CD4-positive, alpha-beta T cell (primary cell): ENCODE measurements at regions not wholly inside any gene's neighbourhood (a gene's known extent, or its start where the extent isn't known, plus 50 kb on each side); places are given as distances from the start of the nearest gene placed in this dataset.

Experiments used
- ATAC-seq: fragments of 200-7000 bp; cut with Tn5 transposase; one replicate; pipeline ENCODE4 v1.10.0; 2022; ENCODE audit warnings: mild to moderate bottlenecking; ENCODE audit not compliant: poor library complexity
- CTCF ChIA-PET: fragments of 350-600 bp; sonication (Branson Sonifier 250); formaldehyde crosslinking; loops from one replicate; lab custom pipeline; 2021; ENCODE audit warnings: antibody characterized with exemption, inconsistent platforms; lab: Charles Lee
- POLR2A ChIA-PET: fragments of 350-600 bp; sonication (Branson Sonifier 250); formaldehyde crosslinking; loops from one replicate; lab custom pipeline; 2021; ENCODE audit warnings: antibody characterized with exemption, inconsistent platforms; lab: Charles Lee
- DNase-seq, 14 experiments: peaks; one replicate each; pipeline ENCODE4 v3.0.0-alpha.2; 2013 to 2020; ENCODE audit warnings: mixed read lengths in 2 of 14
- H3K27ac ChIP-seq, 2 donors: one replicate each; pipeline versions ENCODE4 v1.5.1 to v1.7.0; 2013; ENCODE audit warnings: low read length in 2 of 2, low read depth in 1 of 2, mild to moderate bottlenecking in 1 of 2
- H3K27me3 ChIP-seq, 2 experiments: 1 replicate in 1 of 2; 2 replicates in 1 of 2; pipeline versions ENCODE4 v1.6.1 to v1.7.0; 2013; ENCODE audit warnings: low read length in 2 of 2, control low read depth in 1 of 2, mild to moderate bottlenecking in 1 of 2, moderate library complexity in 1 of 2; ENCODE audit not compliant: insufficient read depth in 2 of 2, control insufficient read depth in 1 of 2
- H3K36me3 ChIP-seq: one replicate; pipeline ENCODE4 v1.6.1; 2013; ENCODE audit warnings: low read length, control low read depth; ENCODE audit not compliant: insufficient read depth
- H3K4me1 ChIP-seq: one replicate; pipeline ENCODE4 v1.6.1; 2013; ENCODE audit warnings: low read length, control low read depth; ENCODE audit not compliant: insufficient read depth
- H3K4me3 ChIP-seq: one replicate; pipeline ENCODE4 v1.5.1; 2013; ENCODE audit warnings: mild to moderate bottlenecking, low read length, moderate library complexity
- H3K9me3 ChIP-seq, 2 experiments: 1 replicate in 1 of 2; 2 replicates in 1 of 2; pipeline versions ENCODE4 v1.6.1 to v1.7.0; 2013; ENCODE audit warnings: low read length in 2 of 2, mild to moderate bottlenecking in 2 of 2, control low read depth in 1 of 2, moderate library complexity in 1 of 2; ENCODE audit not compliant: control insufficient read depth in 1 of 2, insufficient read depth in 1 of 2
- H3K27ac Mint-ChIP-seq: one replicate; pipeline ENCODE4 v1.8.0; 2020; ENCODE audit warnings: mixed read lengths
- H3K27me3 Mint-ChIP-seq: one replicate; pipeline ENCODE4 v1.8.0; 2021; ENCODE audit warnings: mixed read lengths
- H3K36me3 Mint-ChIP-seq: one replicate; pipeline ENCODE4 v1.8.0; 2021; ENCODE audit warnings: low read depth, mixed read lengths
- H3K4me1 Mint-ChIP-seq: one replicate; pipeline ENCODE4 v1.8.0; 2021; ENCODE audit warnings: low read depth, mixed read lengths
- H3K4me3 Mint-ChIP-seq: one replicate; pipeline ENCODE4 v1.8.0; 2020; ENCODE audit warnings: mild to moderate bottlenecking, mixed read lengths
- H3K9me3 Mint-ChIP-seq: one replicate; pipeline ENCODE4 v1.8.0; 2020; ENCODE audit warnings: mixed read lengths
- intact Hi-C, 2 experiments: fragments of 100-400 bp; cut with DNase I in 1 of 2; cut with micrococcal nuclease in 1 of 2; formaldehyde crosslinking; loops; one replicate each; pipeline versions ENCODE4 v1.15.1 to v1.9.0; 2023 to 2025; cut with DNase I, micrococcal nuclease
- TF ChIP-seq, protein P1 (sequence below): fragments of 200-600 bp; IDR thresholded peaks from one replicate; pipeline ENCODE4 v1.8.0; 2022; ENCODE audit warnings: antibody characterized with exemption, mild to moderate bottlenecking

DNA sequence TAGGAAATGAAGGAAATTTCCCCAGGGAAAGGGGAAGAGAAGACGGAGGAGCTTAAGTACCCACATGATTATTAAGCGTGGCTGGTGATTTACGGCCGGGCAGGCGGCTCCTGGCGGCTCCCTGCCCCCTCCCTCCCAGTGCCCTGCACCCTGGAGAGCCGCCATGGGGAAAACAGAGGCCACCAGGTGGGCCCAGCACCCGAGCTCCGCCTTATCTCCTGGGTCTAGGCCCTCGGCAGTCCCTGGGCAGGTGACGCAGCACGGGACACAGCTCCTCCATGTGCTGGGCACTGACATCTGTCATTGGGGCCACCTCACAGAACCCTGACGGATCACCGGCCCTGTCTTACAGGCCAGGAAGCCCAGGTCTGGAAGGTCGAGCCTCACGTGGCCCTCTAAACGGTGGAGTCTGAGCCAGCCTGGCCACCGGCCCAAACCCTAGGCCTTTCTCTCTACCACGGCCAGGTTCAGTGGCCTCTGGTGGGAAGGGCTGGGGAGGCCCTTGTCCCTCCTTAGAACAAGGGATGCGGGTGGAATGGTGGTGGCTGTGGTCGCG is 60.2 kb upstream of the PPARA start:
- Histone ChIP-seq H3K4me1 (no peaks in the 10 kb centered on the region), H3K27ac (no peak overlapping the region), H3K9me3 (no peaks in the 10 kb centered on the region), H3K27me3 (no peaks in the 10 kb centered on the region), H3K4me3 (no peak overlapping the region), H3K36me3 (peaks cover 12% of the 10 kb centered on the region)
- TF ChIP-seq, protein P1, sequence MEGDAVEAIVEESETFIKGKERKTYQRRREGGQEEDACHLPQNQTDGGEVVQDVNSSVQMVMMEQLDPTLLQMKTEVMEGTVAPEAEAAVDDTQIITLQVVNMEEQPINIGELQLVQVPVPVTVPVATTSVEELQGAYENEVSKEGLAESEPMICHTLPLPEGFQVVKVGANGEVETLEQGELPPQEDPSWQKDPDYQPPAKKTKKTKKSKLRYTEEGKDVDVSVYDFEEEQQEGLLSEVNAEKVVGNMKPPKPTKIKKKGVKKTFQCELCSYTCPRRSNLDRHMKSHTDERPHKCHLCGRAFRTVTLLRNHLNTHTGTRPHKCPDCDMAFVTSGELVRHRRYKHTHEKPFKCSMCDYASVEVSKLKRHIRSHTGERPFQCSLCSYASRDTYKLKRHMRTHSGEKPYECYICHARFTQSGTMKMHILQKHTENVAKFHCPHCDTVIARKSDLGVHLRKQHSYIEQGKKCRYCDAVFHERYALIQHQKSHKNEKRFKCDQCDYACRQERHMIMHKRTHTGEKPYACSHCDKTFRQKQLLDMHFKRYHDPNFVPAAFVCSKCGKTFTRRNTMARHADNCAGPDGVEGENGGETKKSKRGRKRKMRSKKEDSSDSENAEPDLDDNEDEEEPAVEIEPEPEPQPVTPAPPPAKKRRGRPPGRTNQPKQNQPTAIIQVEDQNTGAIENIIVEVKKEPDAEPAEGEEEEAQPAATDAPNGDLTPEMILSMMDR, result no peak
- intact Hi-C loops, result no loop called here
- no peak for ATAC-seq
- DNase-seq, result no peak
- Mint-ChIP-seq H3K27me3 (no peaks in the 10 kb centered on the region), H3K27ac (no peak overlapping the region), H3K36me3 (peaks cover 6% of the 10 kb centered on the region), H3K4me3 (no peak overlapping the region), H3K4me1 (no peaks in the 10 kb centered on the region), H3K9me3 (no peaks in the 10 kb centered on the region)
- ChIA-PET CTCF (interaction anchor here (0.7 kb wide), 1 partner anchor 77 kb away, joined by 3 read pairs; no protein-coding TSS in a partner anchor), POLR2A (no interaction called here)

DNA sequence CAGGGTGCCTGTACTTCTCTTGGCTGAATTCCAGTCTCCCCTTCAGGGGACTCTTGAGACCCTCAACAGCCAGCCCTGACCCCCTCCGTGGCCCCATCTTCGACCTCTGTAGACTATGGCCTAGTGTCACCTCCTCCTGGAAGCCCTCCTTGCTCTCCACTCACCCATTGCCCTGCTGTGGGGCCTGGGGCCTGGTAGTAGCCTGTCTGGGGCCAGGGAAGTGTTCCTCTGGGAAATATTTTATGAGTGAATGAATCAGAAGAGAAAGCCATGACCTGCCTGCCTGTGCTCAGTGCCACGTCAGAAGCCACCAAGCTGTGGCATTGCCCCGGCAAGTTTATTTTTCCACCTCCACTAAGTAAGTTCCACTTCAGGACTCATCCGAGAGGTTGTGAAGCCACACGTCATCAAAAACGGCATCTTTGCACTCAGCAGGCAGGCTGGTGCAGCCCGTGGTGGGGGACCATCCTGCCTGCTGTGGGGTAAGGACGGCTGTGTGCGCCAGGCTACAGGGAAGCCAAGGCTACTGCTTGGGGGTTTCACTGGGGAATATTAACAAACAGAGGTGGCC is 59.6 kb upstream of the PPARA start:
- DNase-seq, result no peak
- CTCF ChIA-PET, result no interaction called here
- no peaks in the 10 kb centered on the region for H3K9me3 Mint-ChIP-seq
- no peaks in the 10 kb centered on the region for H3K4me1 Mint-ChIP-seq
- H3K4me3 Mint-ChIP-seq, result no peak overlapping the region
- peaks cover 6% of the 10 kb centered on the region for H3K36me3 Mint-ChIP-seq
- no peak overlapping the region for H3K27ac Mint-ChIP-seq
- H3K4me3 ChIP-seq, result no peak overlapping the region
- H3K36me3 ChIP-seq, result peaks cover 12% of the 10 kb centered on the region
- intact Hi-C loops, result no loop called here
- POLR2A ChIA-PET, result no interaction called here
- no peak for ATAC-seq
- no peak overlapping the region for H3K27ac ChIP-seq
- TF ChIP-seq, protein P1, result no peak
- H3K9me3 ChIP-seq, result no peaks in the 10 kb centered on the region
- H3K27me3 ChIP-seq, result no peaks in the 10 kb centered on the region
- no peaks in the 10 kb centered on the region for H3K27me3 Mint-ChIP-seq
- H3K4me1 ChIP-seq, result no peaks in the 10 kb centered on the region

DNA sequence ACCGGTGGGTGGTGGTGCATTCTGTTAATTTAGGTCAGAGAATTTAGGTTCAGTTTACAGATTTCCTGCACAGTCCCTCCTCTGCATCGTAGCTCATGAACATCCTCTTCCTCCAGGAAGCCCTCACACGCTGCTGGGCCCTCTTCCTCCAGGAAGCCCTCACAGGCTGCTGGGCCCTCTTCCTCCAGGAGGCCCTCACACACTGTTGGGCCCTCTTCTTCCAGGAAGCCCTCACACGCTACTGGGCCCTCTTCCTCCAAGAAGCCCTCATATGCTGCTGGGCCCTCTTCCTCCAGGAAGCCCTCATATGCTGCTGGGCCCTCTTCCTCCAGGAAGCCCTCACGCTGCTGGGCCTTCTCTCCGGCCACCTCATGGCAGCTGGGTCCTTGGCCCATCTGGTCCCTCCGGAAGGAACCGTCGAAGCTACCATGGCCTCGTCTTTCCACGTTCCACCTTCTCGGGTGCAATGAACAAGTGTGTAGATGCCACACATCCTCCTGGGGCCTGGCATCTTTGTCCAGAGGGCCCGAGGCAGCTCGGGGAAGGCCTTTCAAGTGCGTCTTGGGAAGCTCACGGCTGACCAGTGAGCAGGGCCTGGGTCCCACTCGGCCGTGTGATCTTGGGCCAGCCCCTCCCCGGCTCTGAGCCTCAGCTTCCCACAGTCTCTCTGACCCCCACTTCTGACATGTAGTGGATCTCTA is 58.9 kb upstream of the PPARA start:
- Mint-ChIP-seq H3K27ac (no peak overlapping the region), H3K36me3 (peaks cover 6% of the 10 kb centered on the region), H3K4me1 (no peaks in the 10 kb centered on the region), H3K9me3 (no peaks in the 10 kb centered on the region), H3K4me3 (no peak overlapping the region), H3K27me3 (no peaks in the 10 kb centered on the region)
- intact Hi-C loops, result no loop called here
- DNase-seq (no peak), ATAC-seq (no peak)
- no peak overlapping the region for H3K4me3 ChIP-seq
- no peaks in the 10 kb centered on the region for H3K27me3 ChIP-seq
- H3K9me3 ChIP-seq, result no peaks in the 10 kb centered on the region
- H3K36me3 ChIP-seq, result peaks cover 12% of the 10 kb centered on the region
- ChIA-PET POLR2A (no interaction called here), CTCF (no interaction called here)
- H3K27ac ChIP-seq, result no peak overlapping the region
- no peaks in the 10 kb centered on the region for H3K4me1 ChIP-seq
- TF ChIP-seq, protein P1, result no peak
